Liver (tissue), 3 donors: ENCODE measurements at regions not wholly inside any gene's neighbourhood (a gene's known extent, or its start where the extent isn't known, plus 50 kb on each side); places are given as distances from the start of the nearest gene placed in this dataset.

ENCODE experiments used
- FOXA1 ChIP-seq: IDR thresholded peaks from 2 replicates; pipeline ENCODE4 v1.6.1; 2016; ENCODE audit warnings: antibody characterized with exemption
- TAF1 ChIP-seq: conservative IDR thresholded peaks from 2 replicates; pipeline ENCODE4 v1.6.1; 2016; ENCODE audit warnings: antibody characterized with exemption, mild to moderate bottlenecking
- YY1 ChIP-seq: IDR thresholded peaks from 2 replicates; pipeline ENCODE4 v1.6.1; 2016; ENCODE audit warnings: antibody characterized with exemption, mild to moderate bottlenecking
- ZBTB33 ChIP-seq: IDR thresholded peaks from 2 replicates; pipeline ENCODE4 v1.6.1; 2016; ENCODE audit warnings: antibody characterized with exemption
- TF ChIP-seq, protein P1 (sequence below): fragments of 150-350 bp; IDR thresholded peaks from 2 replicates; pipeline ENCODE4 v1.5.1; 2017; ENCODE audit warnings: improper control_type of control experiment, low read depth, low read length; ENCODE audit not compliant: missing input control
- TF ChIP-seq, protein P2 (sequence below): IDR thresholded peaks from 2 replicates; pipeline ENCODE4 v1.6.1; 2016; ENCODE audit warnings: antibody characterized with exemption, mild to moderate bottlenecking
- donor health status: healthy.
- donor health status: healthy.

GRCh38 chr14:98292191-98292590, 979.8 kb downstream of the BCL11B start:
- TF ChIP-seq, protein P1, sequence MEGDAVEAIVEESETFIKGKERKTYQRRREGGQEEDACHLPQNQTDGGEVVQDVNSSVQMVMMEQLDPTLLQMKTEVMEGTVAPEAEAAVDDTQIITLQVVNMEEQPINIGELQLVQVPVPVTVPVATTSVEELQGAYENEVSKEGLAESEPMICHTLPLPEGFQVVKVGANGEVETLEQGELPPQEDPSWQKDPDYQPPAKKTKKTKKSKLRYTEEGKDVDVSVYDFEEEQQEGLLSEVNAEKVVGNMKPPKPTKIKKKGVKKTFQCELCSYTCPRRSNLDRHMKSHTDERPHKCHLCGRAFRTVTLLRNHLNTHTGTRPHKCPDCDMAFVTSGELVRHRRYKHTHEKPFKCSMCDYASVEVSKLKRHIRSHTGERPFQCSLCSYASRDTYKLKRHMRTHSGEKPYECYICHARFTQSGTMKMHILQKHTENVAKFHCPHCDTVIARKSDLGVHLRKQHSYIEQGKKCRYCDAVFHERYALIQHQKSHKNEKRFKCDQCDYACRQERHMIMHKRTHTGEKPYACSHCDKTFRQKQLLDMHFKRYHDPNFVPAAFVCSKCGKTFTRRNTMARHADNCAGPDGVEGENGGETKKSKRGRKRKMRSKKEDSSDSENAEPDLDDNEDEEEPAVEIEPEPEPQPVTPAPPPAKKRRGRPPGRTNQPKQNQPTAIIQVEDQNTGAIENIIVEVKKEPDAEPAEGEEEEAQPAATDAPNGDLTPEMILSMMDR, result no peak
- no peak for TF ChIP-seq ZBTB33
- no peak for TF ChIP-seq TAF1
- TF ChIP-seq FOXA1, result no peak
- TF ChIP-seq YY1, result no peak
- TF ChIP-seq, protein P2, sequence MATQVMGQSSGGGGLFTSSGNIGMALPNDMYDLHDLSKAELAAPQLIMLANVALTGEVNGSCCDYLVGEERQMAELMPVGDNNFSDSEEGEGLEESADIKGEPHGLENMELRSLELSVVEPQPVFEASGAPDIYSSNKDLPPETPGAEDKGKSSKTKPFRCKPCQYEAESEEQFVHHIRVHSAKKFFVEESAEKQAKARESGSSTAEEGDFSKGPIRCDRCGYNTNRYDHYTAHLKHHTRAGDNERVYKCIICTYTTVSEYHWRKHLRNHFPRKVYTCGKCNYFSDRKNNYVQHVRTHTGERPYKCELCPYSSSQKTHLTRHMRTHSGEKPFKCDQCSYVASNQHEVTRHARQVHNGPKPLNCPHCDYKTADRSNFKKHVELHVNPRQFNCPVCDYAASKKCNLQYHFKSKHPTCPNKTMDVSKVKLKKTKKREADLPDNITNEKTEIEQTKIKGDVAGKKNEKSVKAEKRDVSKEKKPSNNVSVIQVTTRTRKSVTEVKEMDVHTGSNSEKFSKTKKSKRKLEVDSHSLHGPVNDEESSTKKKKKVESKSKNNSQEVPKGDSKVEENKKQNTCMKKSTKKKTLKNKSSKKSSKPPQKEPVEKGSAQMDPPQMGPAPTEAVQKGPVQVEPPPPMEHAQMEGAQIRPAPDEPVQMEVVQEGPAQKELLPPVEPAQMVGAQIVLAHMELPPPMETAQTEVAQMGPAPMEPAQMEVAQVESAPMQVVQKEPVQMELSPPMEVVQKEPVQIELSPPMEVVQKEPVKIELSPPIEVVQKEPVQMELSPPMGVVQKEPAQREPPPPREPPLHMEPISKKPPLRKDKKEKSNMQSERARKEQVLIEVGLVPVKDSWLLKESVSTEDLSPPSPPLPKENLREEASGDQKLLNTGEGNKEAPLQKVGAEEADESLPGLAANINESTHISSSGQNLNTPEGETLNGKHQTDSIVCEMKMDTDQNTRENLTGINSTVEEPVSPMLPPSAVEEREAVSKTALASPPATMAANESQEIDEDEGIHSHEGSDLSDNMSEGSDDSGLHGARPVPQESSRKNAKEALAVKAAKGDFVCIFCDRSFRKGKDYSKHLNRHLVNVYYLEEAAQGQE, result no peak
